ENCODE measurements at regions not wholly inside any gene's neighbourhood (a gene's known extent, or its start where the extent isn't known, plus 50 kb on each side); places are given as distances from the start of the nearest gene placed in this dataset.

- in situ Hi-C loops (cut with MboI; ENCODE audit: low sequenced_read_pairs), result loop anchor here (5.0 to 25.0 kb wide), 3 partner anchors 99 to 514 kb away; partner anchors contain the start of gene MAML3
Measured at GRCh38 chr4:140251571-140251970, 97.6 kb upstream of the MAML3 start.

- in situ Hi-C loops (cut with MboI; ENCODE audit: low sequenced_read_pairs), result loop anchor here (5.0 to 25.0 kb wide), 3 partner anchors 99 to 514 kb away; partner anchors contain the start of gene MAML3
Measured at GRCh38 chr4:140250989-140251552, 97.1 kb upstream of the MAML3 start.

GRCh38 chr4:140249351-140249750 is 95.4 kb upstream of the MAML3 start:
- in situ Hi-C loops (cut with MboI; ENCODE audit: low sequenced_read_pairs), result no loop called here

- in situ Hi-C loops (cut with MboI; ENCODE audit: low sequenced_read_pairs), result no loop called here
Measured at GRCh38 chr4:140247237-140247636, 93.3 kb upstream of the MAML3 start.

GRCh38 chr4:140246216-140246615 is 92.2 kb upstream of the MAML3 start:
- in situ Hi-C loops (cut with MboI; ENCODE audit: low sequenced_read_pairs), result no loop called here

GRCh38 chr4:140244328-140244727 is 90.3 kb upstream of the MAML3 start:
- in situ Hi-C loops (cut with MboI; ENCODE audit: low sequenced_read_pairs), result no loop called here

- in situ Hi-C loops (cut with MboI; ENCODE audit: low sequenced_read_pairs), result no loop called here
Measured at GRCh38 chr4:140243278-140243753, 89.3 kb upstream of the MAML3 start.

GRCh38 chr4:140242357-140243277 is 88.6 kb upstream of the MAML3 start:
- in situ Hi-C loops (cut with MboI; ENCODE audit: low sequenced_read_pairs), result no loop called here

GRCh38 chr4:140240237-140240636 is 86.3 kb upstream of the MAML3 start:
- in situ Hi-C loops (cut with MboI; ENCODE audit: low sequenced_read_pairs), result no loop called here

GRCh38 chr4:140239311-140239710 is 85.3 kb upstream of the MAML3 start:
- in situ Hi-C loops (cut with MboI; ENCODE audit: low sequenced_read_pairs), result no loop called here

GRCh38 chr4:140238351-140239056 is 84.5 kb upstream of the MAML3 start:
- in situ Hi-C loops (cut with MboI; ENCODE audit: low sequenced_read_pairs), result no loop called here

GRCh38 chr4:140237616-140238350 is 83.8 kb upstream of the MAML3 start:
- in situ Hi-C loops (cut with MboI; ENCODE audit: low sequenced_read_pairs), result no loop called here

GRCh38 chr4:140236654-140237169 is 82.7 kb upstream of the MAML3 start:
- in situ Hi-C loops (cut with MboI; ENCODE audit: low sequenced_read_pairs), result no loop called here

GRCh38 chr4:140234697-140235060 is 80.7 kb upstream of the MAML3 start:
- in situ Hi-C loops (cut with MboI; ENCODE audit: low sequenced_read_pairs), result no loop called here

- in situ Hi-C loops (cut with MboI; ENCODE audit: low sequenced_read_pairs), result no loop called here
Measured at GRCh38 chr4:140233791-140234696, 80.1 kb upstream of the MAML3 start.

- in situ Hi-C loops (cut with MboI; ENCODE audit: low sequenced_read_pairs), result no loop called here
Measured at GRCh38 chr4:140229881-140230280, 75.9 kb upstream of the MAML3 start.

GRCh38 chr4:140227286-140227685 is 73.3 kb upstream of the MAML3 start:
- in situ Hi-C loops (cut with MboI; ENCODE audit: low sequenced_read_pairs), result no loop called here

- in situ Hi-C loops (cut with MboI; ENCODE audit: low sequenced_read_pairs), result no loop called here
Measured at GRCh38 chr4:140223056-140223810, 69.2 kb upstream of the MAML3 start.

- in situ Hi-C loops (cut with MboI; ENCODE audit: low sequenced_read_pairs), result no loop called here
Measured at GRCh38 chr4:140222171-140222570, 68.2 kb upstream of the MAML3 start.

Data from HL-60/S4 (cell line).